ENCODE measurements at regions not wholly inside any gene's neighbourhood (a gene's known extent, or its start where the extent isn't known, plus 50 kb on each side); places are given as distances from the start of the nearest gene placed in this dataset.

GRCh38 chr16:6160303-6160702 lies 1062.7 kb upstream of the EEF2KMT start:
- no peak for TF ChIP-seq FOXP1 (IDR thresholded peaks at IDR 0.05)
- TF ChIP-seq FOXP1 (CRISPR knock-in tag; IDR thresholded peaks at IDR 0.05) = no peak
- no peak for TF ChIP-seq PHB2 (IDR thresholded peaks at IDR 0.05; ENCODE audit: partially characterized antibody)
- no peak for TF ChIP-seq ZNF720 (CRISPR knock-in tag; IDR thresholded peaks at IDR 0.05)
- no peak for TF ChIP-seq ELF1 (CRISPR knock-in tag; IDR thresholded peaks at IDR 0.05)
- no peak for TF ChIP-seq SKIL (CRISPR knock-in tag; IDR thresholded peaks at IDR 0.05; ENCODE audit: borderline replicate concordance)

All from HepG2 (cell line).